Liver (tissue), 3 donors: ENCODE measurements at regions not wholly inside any gene's neighbourhood (a gene's known extent, or its start where the extent isn't known, plus 50 kb on each side); places are given as distances from the start of the nearest gene placed in this dataset.

Experiments used
- EGR1 ChIP-seq, 2 donors: IDR thresholded peaks; 2 replicates each; pipeline ENCODE4 v1.6.1; 2016 to 2018; ENCODE audit warnings: antibody characterized with exemption in 2 of 2, low read depth in 2 of 2
- FOXA2 ChIP-seq: IDR thresholded peaks from 2 replicates; pipeline ENCODE4 v1.6.1; 2016; ENCODE audit warnings: antibody characterized with exemption
- GABPA ChIP-seq, 2 donors: IDR thresholded peaks in 1 of 2; conservative IDR thresholded peaks in 1 of 2; 2 replicates each; pipeline ENCODE4 v1.6.1; 2016; ENCODE audit warnings: antibody characterized with exemption in 2 of 2, mild to moderate bottlenecking in 1 of 2, moderate library complexity in 1 of 2
- HNF4A ChIP-seq, 2 donors: conservative IDR thresholded peaks; 2 replicates each; pipeline ENCODE4 v1.6.1; 2016; ENCODE audit warnings: antibody characterized with exemption in 2 of 2, mild to moderate bottlenecking in 2 of 2
- JUND ChIP-seq, 2 donors: IDR thresholded peaks; 2 replicates each; pipeline ENCODE4 v1.6.1; 2016; ENCODE audit warnings: antibody characterized with exemption in 2 of 2
- RAD21 ChIP-seq, 2 donors: IDR thresholded peaks; 2 replicates each; pipeline ENCODE4 v1.6.1; 2016; ENCODE audit warnings: antibody characterized with exemption in 2 of 2, mild to moderate bottlenecking in 2 of 2
- REST ChIP-seq: IDR thresholded peaks from 2 replicates; pipeline ENCODE4 v1.6.1; 2016; ENCODE audit warnings: antibody characterized with exemption, mild to moderate bottlenecking
- SP1 ChIP-seq: IDR thresholded peaks from 2 replicates; pipeline ENCODE4 v1.6.1; 2018; ENCODE audit warnings: antibody characterized with exemption, mild to moderate bottlenecking
- TAF1 ChIP-seq: conservative IDR thresholded peaks from 2 replicates; pipeline ENCODE4 v1.6.1; 2016; ENCODE audit warnings: antibody characterized with exemption, mild to moderate bottlenecking
- ZBTB33 ChIP-seq: IDR thresholded peaks from 2 replicates; pipeline ENCODE4 v1.6.1; 2016; ENCODE audit warnings: antibody characterized with exemption
- TF ChIP-seq, protein P1 (sequence below): fragments of 150-350 bp; IDR thresholded peaks from 2 replicates; pipeline ENCODE4 v1.5.1; 2017; ENCODE audit warnings: improper control_type of control experiment, low read depth, low read length; ENCODE audit not compliant: missing input control
- TF ChIP-seq, protein P2 (sequence below): IDR thresholded peaks from 2 replicates; pipeline ENCODE4 v1.6.1; 2016; ENCODE audit warnings: antibody characterized with exemption
- TF ChIP-seq, protein P3 (sequence below): IDR thresholded peaks from 2 replicates; pipeline ENCODE4 v1.6.1; 2016; ENCODE audit warnings: antibody characterized with exemption
- donor health status: healthy.
- donor health status: healthy.

DNA sequence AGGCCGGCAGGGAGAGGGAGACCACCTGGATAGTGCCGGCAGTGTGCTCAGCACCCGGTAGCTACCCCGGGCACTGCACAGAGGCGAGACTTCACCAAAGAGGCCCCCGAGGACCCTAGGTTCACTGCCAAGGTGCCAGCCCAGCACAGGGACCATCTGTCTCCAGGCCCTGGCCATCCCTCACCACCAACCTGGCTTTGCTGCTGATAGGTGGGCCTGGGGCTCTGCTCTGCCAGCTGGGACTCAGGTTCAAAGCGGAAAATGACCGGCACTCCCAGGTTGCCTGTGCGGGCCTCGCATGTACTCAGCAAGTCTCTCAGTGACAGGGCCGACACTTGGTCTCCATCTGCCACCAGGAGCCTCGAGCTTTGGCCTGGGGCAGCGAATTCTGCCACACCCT, 812.2 kb downstream of the BRD1 start:
- TF ChIP-seq, protein P1, sequence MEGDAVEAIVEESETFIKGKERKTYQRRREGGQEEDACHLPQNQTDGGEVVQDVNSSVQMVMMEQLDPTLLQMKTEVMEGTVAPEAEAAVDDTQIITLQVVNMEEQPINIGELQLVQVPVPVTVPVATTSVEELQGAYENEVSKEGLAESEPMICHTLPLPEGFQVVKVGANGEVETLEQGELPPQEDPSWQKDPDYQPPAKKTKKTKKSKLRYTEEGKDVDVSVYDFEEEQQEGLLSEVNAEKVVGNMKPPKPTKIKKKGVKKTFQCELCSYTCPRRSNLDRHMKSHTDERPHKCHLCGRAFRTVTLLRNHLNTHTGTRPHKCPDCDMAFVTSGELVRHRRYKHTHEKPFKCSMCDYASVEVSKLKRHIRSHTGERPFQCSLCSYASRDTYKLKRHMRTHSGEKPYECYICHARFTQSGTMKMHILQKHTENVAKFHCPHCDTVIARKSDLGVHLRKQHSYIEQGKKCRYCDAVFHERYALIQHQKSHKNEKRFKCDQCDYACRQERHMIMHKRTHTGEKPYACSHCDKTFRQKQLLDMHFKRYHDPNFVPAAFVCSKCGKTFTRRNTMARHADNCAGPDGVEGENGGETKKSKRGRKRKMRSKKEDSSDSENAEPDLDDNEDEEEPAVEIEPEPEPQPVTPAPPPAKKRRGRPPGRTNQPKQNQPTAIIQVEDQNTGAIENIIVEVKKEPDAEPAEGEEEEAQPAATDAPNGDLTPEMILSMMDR: no peak
- TF ChIP-seq REST: no peak
- no peak for TF ChIP-seq TAF1
- no peak for TF ChIP-seq RAD21 (IDR thresholded peaks at IDR 0.05)
- no peak for TF ChIP-seq SP1
- no peak for TF ChIP-seq ZBTB33
- TF ChIP-seq, protein P2, sequence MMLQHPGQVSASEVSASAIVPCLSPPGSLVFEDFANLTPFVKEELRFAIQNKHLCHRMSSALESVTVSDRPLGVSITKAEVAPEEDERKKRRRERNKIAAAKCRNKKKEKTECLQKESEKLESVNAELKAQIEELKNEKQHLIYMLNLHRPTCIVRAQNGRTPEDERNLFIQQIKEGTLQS: no peak
- TF ChIP-seq FOXA2: no peak
- TF ChIP-seq EGR1 (IDR thresholded peaks at IDR 0.05; ENCODE audit: low read depth in 2 of 2): no peak
- TF ChIP-seq JUND (IDR thresholded peaks at IDR 0.05): no peak
- TF ChIP-seq, protein P3, sequence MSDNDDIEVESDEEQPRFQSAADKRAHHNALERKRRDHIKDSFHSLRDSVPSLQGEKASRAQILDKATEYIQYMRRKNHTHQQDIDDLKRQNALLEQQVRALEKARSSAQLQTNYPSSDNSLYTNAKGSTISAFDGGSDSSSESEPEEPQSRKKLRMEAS: no peak
- no peak for TF ChIP-seq GABPA (IDR thresholded peaks at IDR 0.05 in 1 of 2, conservative IDR thresholded peaks at IDR 0.05 in 1 of 2)
- no peak for TF ChIP-seq HNF4A (conservative IDR thresholded peaks at IDR 0.05)
